Hepatocyte (in vitro differentiated cells): ENCODE measurements at regions not wholly inside any gene's neighbourhood (a gene's known extent, or its start where the extent isn't known, plus 50 kb on each side); places are given as distances from the start of the nearest gene placed in this dataset.

Experiments used
- CTCF ChIP-seq: fragments of 200-600 bp; sonication (generic); IDR thresholded peaks from 2 replicates; pipeline ENCODE4 v1.5.1; 2016; ENCODE audit warnings: antibody characterized with exemption, mild to moderate bottlenecking; ENCODE audit not compliant: poor library complexity
- EZH2 ChIP-seq: fragments of 200-600 bp; sonication (generic); IDR thresholded peaks from 2 replicates; pipeline ENCODE4 v1.6.1; 2016; ENCODE audit warnings: antibody characterized with exemption, mild to moderate bottlenecking, borderline replicate concordance
- EZH2phosphoT487 ChIP-seq: fragments of 200-600 bp; sonication (generic); IDR thresholded peaks from one replicate; pipeline ENCODE4 v1.6.1; 2018; ENCODE audit warnings: antibody characterized with exemption, mild to moderate bottlenecking, low read depth, moderate library complexity; ENCODE audit not compliant: unreplicated experiment, severe bottlenecking

GRCh38 chrX:118197730-118198129 lies 81.1 kb upstream of the KLHL13 start:
- no peak for TF ChIP-seq CTCF
- TF ChIP-seq EZH2phosphoT487, result no peak
- TF ChIP-seq EZH2, result no peak
